ENCODE measurements at regions not wholly inside any gene's neighbourhood (a gene's known extent, or its start where the extent isn't known, plus 50 kb on each side); places are given as distances from the start of the nearest gene placed in this dataset.

DNA sequence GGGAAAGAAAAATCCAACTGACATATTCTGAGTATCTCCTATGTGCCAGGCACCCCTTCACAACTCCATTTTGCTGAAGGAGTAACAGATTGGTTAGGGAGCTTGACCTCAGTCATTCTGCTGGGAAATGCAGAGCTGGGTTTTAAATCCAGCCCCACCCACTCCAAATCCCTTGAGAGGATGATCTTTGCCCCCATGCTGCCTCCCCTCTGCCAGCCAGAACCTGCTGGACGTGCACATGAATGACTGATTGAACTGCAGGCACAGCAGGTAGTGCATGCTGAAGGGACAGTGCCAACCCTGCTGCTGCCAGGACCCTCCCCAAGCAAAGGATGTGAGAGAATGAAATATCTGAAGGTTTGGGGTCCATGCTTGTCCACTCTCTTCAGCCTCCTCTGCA lies 340.9 kb downstream of the BUD13 start:
- no peak for DNase-seq

DNA sequence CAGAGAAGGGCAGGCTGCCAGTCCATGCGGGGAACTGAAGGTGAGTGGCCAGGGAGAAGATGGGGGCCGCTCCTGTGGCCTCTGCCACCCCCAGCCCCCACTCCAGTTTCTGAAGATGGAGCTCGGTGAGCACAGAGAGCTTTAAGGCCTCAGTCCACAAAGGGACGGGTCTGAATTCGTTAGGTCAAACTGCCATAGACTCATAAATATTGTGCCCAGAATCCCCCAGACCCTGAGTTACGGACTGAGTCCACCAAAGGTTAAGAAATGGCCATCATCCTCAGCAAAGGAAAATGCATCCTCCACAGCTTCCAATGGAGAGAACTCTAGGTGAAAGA lies 344.2 kb downstream of the BUD13 start:
- no peak for DNase-seq

DNA sequence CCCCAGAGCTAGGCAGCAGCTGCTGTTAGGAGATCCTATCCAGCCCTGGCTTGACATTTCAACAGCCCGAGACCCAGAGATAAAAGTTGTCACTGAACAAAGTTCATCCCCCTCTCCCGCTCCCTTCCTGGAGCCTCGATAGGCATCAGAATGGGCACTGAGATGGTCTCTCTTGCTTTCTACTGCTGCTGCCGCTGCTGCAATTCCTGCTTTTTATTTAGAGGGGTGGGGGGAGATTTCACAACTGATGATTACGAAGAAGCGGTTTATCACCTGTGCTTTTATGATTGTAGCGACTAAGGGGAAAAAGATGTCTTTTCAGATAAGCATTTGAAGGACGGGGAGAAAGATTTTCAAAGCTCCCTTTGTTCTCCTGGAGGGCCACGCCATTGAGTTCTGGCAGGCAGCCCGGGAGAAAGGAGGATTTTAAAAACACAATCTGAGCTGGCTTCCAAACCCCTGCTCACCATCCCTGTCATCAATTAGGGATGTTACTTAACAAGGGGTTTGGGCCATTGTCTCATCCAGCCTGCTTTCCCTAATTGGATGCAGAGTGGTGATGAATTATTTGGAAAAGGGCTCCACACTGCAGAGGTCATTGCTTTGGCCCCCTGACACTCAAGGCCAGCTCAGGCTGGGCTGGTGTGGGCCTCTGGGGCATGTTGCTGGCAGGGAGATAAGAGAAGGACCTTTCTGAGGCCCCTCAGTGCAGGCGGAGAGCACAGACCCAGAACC lies 344.7 kb downstream of the BUD13 start:
- DNase-seq = peak; percentile 16

DNA sequence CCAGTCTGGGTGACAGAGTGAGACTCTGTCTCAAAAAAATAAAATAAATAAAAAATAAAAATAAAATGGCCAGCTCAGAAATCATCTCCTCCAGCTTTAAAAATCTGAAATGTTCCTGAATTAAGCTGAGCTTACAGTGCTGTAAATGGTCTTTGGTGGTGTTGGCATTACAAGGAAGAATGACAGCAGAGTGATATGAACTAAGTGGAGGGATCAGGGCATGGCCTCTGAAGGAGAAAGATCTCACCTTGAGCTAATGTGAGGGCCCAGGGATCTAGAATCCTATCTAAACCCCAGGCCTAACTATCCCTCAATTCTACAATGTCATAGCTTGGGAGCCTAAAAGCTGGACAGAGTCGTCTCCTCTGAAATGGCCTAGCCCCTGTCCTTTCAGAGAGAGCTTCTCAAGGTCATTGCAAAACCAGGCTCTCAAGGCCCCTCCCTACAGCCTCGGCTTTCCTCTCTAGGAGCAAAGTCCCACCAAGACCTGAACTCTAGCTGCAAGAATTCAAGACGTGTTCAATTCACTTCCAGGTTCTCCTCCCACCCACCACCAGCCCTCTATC lies 345.4 kb downstream of the BUD13 start:
- no peak for DNase-seq

DNA sequence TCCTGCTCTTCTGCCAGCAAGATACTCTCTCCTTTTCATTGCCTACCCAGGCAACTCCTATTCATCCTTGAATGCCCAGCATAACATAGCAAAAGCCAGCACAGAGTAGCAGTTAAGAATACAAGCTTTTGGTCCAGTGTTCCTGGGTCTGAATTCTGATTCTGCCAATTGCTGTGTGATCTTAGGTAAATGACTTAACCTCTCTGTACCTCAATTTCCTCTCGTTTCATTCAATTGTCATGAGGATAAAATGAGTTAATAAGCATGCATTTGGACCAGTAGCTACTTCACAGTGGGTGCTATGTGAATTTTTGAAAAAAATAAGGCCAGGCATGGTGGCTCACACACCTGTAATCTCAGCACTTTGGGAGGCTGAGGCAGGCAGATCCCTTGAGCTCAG lies 346.0 kb downstream of the BUD13 start:
- no peak for DNase-seq

DNA sequence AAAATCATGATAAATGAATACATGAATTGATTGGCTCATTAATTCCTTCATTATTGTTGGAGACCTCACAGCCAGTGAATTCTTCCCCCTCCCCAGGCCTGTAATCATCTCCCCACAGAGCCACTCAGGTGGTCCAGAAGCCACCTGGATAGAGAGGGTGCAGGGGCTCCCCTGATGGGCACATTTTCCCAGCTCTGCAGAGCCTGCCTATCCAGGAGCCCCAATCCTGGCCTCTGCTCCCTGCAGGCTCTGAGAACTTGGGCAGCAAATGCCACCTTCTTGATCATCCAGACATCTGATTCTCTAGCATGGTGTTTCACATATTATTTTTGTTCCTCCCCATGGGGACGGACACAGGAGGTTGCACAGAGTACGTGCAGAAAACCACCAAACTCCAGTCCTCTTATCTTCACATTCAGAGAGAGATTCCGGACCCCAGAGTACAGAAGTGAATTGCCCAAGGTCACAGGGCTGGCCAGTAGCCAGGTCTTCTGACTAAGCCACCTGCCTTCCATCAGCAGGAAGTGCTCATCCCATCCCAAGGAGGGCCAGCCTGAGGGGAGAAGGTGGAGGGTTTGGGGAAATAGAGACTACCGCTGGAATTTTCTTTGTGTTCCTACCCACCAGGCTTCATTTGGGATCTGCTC lies 348.0 kb downstream of the BUD13 start:
- peak; percentile 4 for DNase-seq

DNA sequence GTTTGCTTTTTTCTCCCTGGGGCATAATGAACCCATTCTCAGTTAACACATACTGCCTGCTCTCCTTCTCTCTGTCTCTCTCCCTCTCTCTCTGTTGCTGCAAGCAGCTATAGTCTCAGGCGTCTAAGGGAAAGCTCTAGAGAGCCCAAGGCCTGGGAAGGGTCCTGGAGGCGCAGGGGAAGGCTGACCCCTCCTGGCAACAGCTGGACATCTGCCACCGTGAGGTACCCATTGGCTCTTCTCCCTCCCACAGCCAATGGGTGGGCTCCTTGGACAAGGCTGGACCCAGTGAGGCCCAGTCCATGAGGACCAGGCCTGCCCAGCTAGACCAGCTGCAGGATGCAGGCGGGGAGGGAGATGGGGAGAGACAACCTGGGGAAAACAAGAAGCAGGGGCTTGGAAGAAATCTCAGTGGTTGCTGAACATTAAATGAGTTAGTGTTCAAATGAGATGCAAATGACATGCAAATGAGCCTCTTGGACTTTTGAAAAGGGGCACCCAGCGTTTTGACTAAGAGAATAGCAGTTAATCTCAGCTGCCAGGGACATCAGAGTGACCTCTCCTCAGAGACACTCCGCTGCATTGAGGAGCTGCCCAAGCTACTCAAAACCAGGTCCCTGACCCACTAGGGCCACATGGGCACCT lies 349.7 kb downstream of the BUD13 start:
- peak; percentile 33 for DNase-seq

DNA sequence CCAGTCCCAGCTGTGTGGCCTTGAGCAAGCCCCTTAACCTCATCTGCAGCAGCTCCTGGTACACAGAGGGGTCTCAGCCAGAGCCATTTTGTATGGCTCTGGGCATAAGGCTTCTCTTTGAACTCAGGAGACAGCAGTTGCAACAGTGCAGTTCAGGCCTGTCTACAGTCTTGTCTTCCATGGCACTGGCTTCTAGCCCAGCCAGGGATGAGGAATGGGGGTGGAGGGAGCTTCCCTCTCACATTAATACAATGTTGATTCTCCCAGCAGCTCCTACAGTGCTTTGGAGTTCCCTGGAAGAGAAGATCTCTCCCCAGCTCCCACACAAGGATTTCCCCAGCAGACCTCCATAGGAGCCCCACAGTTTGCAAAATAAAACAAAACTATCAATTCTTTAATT lies 350.2 kb downstream of the BUD13 start:
- DNase-seq = no peak

DNA sequence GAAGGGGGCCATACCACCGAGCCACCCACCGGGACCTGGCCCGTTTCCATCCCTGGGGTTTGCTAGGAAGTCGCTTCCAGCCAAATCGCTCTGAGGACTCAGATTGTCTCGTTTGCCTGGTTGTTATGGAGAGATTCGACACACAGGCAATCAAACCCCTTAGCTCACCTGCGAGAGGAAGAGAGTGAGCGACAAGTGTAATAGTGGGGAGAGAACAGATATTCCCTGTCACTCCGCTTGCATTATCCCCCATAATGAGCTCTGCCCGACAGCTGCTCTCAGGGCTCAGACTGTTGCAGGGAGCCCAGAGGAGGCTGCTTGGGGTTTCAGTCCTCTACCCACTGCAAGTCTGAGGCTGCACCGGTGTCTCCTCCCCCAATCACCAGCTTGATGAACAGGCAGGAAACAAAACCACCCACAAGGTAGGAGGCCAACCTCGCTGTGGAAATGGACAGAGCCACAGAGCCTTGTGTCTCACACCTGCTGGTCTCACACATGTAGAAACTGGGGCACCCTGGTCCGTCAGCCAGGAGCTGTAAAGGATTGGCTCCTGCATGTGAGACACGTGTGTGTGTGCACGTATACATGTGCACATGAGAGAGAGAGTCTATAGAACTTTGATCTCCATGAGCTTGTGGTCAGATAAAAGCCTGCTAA lies 351.1 kb downstream of the BUD13 start:
- DNase-seq = no peak

DNA sequence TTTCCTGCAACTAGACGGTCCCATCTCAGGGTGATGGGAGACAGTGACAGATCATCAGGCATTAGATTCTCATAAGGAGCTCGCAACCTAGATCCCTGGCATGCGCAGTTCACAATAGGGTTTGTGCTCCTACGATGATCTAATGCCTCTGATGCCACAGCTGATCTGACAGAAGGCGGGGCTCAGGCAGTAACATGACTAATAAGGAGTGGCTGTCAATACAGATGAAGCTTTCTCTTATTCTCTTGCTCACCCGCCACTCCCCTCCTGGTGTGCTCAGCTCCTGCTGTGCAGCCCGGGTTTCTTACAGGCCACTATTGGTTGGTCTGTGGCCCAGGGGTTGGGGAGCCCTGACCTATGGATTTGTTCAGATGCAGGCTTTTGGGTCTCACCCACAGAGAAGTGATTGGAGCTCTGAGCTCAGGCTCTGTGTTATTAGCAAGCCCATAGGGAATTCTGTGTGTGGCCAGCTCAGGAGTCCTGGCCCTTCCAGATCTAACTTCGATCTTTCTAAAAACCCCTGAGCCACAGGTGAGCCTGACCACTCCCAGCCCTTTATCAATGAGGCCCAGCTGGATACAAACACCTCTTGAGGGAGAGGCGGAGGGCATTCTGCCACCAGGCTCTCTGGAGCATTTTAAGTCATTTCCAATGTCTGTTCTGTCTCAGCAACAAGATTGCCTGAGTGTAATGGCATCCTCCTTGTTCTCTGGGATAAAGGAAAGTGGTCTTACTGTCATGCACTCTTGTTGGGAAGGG lies 351.8 kb downstream of the BUD13 start:
- peak; percentile 23 for DNase-seq

DNA sequence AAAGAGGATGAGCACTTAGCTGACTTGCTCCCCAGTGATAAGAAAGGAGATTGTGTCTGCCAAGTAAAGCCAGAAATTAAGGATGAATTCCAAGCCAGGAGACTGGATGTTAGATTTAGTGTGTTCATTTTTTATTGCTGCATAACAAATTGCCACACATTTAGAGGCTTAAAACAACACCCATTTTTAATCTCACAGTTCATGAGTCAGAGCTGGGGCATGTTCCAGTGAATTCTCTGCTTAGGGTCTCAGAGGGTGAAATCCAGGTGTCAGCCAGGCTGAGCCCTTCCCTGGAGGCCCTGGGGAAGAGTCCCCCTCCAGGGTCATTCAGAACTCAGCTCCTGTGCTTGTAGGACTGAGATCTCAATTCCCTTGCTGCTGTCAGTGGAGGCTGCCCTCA lies 352.8 kb downstream of the BUD13 start:
- no peak for DNase-seq

DNA sequence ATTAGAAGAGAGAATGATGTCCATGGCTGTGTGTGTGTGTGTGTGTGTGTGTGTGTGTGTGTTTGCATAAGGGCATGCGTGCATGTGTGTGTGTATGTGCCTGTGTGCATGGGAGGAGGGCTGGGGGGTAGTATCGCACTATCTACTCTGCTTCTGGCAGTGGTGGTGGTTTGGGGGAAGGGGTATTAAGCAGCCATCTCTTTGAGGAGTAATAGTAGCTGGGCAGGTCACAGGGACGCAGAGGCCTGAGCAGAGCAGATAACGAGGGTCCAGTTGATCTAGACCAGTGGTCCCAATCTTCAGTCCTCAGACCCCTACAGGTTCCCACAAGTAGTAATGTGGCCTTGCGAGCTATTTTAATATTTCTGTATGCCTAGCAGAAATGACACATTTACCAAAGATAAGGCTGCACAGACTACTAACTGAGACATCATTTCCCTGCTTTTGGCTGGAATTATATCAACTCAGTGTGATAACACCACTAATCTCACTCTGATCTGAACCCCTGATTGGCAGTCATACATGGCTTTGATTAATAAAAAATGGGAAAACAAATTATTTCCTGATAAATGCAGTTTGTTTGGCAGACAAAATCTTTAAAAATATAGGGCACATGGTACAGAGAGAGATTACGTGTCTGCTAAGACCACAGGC lies 354.3 kb downstream of the BUD13 start:
- DNase-seq = no peak

DNA sequence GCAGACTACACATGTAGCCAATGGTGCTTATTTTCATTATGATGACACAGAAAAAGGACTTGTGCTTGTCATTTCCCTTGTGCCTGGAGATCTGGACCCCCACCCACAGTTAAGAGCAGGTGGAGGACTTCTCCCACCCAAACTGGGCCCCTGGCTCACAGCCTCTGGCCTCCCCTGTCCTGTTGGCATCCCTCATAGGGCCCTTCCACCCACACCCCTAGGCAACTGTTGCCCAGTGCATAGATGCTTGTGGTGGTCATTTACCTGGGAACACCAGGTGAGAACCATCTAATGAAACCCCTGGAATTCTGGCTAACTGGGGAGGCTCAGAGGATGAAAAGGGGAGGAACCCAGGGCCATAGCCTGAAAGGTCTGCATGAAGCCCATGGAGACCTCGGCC lies 355.9 kb downstream of the BUD13 start:
- no peak for DNase-seq

DNA sequence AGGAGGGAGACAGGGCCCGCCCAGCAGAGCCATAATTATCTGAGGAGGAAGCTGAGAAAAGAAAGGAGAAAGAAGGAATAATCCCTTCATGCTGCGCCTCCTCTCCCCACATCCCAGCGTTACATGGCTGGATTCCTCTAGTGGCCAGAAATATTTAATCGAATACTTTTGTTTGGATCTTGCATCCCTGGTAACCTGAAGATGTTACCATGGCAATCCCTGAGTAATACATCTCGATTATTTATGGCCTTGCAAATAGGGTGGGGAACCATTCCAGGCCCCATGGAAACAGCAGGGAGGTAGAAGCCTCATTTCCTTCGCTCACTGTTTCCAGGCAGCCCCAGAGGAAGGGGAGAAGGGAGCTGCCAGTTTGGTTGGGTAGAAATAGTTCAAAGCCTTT lies 357.7 kb downstream of the BUD13 start:
- no peak for DNase-seq

DNA sequence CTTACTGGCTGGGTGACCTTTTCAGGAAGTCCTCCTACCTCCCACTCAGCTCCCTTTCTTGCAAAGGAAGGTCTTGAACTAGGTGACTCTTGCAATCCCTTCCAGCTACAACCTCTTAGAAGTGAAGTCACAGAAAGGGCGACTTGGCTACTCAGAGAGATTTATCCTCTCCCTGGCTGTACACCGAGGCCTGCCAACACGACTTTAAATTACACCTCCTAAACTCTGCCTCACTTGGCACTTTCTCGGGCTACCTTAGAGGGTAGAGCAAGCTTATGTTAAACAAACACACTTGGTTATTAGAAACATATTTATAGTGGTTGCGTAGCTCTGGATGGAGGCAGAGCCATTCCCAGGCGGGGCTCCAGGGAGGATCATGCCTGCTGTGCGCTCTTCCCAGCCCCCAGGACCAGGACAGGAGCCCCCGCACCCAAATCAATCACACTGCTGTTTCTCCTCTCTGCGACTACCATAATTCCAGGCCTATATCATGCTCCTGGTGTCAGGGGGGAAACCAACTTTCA lies 358.4 kb downstream of the BUD13 start:
- DNase-seq = no peak

DNA sequence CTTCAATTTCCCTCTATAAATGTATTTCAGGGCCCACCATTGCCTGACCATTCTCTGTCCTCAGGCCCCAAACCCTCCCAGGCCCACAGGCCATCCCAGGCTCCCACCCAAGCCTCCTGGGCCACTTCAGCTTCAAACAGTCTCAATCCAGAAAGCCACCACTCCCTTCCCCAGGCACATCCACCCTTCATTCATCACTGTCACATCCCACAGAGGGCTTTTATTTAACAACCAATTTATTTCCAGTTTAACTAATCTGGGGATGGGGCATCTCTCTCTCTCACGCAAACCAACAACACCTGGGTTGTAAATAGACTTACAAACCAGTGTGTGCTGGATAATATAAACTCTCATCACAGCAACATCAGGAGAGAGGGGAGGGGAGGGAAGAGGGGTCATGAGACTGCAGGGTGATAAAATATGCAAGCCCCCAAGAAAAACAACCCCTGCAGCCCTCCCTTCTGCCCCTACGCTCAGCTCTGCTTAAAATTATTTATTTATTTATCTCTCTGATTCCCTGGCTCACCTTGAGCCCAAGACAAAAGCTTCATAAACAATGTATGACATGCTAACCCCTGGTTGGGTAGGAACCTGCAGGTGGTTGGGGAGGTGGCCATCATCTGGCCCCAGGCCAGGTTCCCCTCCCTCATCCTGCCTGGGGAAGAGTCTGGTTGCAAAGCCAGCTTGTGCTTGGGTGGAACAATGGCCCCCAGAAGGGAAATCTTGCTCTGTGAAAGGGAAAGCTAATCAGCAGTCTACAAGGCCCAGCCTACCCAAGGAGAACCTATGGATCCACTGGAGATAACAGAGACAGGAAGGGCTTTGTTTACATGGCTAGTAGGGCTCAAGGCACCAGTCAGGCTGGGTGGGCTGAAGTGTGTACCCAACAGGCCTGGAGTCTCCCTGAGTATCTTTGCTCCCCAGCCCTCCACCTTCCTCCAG lies 359.2 kb downstream of the BUD13 start:
- no peak for DNase-seq

DNA sequence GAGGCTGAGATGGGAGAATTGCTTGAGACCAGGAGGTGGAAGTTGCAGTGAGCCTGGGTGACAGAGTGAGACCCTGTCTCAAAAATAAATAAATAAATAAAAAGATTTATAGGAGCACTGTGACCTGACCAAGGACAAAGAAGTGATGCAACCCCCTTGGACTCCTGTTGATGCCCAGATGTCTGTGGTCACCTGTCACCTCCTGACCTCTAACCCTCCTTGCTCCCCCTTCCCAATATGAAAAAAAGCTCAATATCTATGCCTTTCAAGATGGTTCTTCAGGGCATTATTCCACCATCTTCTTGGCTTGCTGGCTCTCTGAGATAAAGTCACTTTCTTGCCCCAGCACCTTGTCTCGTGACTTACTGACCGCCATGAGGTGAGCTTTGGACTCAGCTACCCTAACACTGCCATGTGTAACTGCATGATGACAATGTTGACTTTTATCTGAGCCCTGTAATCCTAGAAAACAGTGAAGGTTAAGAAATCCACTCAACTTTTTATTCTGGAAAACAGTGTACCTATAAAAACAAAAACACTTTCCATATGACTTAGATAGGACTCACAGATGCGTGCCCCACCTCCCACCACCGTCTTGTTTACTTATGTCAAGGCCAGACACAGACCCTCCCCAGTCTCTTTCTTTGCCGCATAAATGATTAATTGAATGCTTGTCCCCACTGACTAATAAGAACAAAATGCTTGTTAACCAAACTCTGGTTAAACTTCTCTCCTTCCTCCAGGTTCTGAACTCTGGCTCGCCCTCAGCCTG lies 360.5 kb downstream of the BUD13 start:
- no peak for DNase-seq

DNA sequence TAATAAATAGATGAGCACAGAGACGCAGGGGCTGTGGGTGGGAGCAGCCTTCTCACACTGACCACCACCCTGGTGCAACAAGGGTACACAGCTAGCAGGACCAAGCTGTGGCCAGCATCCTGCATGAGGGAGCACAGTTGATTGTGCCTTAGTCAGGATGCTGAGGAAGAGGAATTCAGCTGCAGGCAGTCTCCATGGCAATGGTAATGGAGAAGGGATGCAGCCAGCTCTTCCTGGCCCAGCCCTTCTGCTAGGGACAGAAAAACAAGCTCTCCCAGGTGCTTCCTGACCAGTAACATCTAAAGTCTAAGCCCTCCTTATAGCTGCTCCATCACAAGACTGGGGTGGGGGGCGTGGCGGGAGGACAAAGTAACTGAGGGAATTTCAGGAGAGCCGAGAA lies 363.5 kb downstream of the BUD13 start:
- DNase-seq = no peak

DNA sequence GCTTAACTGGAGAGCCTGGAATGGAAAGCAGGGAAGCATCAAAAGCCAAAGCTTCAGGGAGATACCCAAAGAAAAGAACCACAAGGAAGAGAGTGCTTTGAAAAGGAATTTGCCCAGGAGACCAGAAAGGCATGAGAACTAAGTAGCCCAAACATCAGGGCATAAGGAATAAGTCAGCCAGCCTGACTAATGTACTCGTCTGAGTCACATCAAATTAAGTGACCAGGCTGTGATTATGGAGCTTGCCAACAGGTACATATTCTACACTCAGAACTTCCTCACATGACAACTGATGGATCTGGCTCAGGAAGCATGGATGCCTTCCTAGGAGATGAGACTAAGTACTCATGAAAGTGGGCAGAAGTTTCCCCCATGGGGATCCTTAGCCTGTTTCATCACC lies 366.7 kb downstream of the BUD13 start:
- DNase-seq = no peak

DNA sequence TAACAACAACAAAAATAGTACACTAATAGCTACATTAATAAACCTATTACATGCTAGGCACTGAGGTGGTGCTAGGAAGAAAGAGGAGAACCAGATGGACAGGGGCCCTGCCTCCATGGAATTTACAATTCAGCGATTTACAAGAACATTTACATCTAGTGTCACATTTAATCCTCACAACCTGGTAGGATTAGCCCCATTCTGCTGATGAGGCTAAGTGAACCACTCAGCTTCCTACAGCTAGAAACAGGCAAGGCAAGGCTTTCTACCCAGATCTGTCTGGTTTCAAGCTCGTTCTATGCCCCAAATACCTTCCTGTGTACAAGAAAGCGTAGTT lies 368.4 kb downstream of the BUD13 start:
- no peak for DNase-seq
